ENCODE measurements at regions not wholly inside any gene's neighbourhood (a gene's known extent, or its start where the extent isn't known, plus 50 kb on each side); places are given as distances from the start of the nearest gene placed in this dataset.

DNA sequence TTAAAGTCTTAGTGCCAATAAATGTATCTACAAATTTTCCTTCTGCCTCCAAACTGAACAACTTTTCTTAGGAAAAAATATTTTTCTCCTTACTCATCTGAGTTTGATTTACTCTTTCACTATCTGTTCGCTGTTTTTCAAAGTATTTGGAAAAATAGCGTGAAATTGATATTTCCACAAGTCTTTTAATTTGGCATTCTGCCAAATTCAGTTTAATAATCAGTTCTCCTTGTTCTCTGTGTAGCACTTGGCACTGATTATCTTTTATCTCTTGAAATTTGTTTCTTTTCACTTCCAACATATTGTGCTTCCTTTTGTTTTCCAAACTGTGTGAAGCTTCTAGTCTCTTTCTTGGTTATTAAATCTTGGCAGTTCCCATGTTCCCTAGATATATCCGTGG is 559.8 kb downstream of the RPL10L start:
- TF ChIP-seq, protein P1, sequence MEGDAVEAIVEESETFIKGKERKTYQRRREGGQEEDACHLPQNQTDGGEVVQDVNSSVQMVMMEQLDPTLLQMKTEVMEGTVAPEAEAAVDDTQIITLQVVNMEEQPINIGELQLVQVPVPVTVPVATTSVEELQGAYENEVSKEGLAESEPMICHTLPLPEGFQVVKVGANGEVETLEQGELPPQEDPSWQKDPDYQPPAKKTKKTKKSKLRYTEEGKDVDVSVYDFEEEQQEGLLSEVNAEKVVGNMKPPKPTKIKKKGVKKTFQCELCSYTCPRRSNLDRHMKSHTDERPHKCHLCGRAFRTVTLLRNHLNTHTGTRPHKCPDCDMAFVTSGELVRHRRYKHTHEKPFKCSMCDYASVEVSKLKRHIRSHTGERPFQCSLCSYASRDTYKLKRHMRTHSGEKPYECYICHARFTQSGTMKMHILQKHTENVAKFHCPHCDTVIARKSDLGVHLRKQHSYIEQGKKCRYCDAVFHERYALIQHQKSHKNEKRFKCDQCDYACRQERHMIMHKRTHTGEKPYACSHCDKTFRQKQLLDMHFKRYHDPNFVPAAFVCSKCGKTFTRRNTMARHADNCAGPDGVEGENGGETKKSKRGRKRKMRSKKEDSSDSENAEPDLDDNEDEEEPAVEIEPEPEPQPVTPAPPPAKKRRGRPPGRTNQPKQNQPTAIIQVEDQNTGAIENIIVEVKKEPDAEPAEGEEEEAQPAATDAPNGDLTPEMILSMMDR (IDR thresholded peaks at IDR 0.05; ENCODE audit: low read depth, low read length), result no peak
- TF ChIP-seq EZH2phosphoT487 (IDR thresholded peaks at IDR 0.05; ENCODE audit: low read depth), result no peak

All from OCI-LY3 (cell line).